ENCODE measurements at regions not wholly inside any gene's neighbourhood (a gene's known extent, or its start where the extent isn't known, plus 50 kb on each side); places are given as distances from the start of the nearest gene placed in this dataset.
"Not testable (repeated sequence)": the region's sequence is repeated elsewhere in the genome, so short reads cannot be mapped to it uniquely, and the experiment has no call there.

- no peak for DNase-seq (ENCODE audit: low read depth)
- no peaks in the 10 kb centered on the region; the same call in 1 of the 2 replicates for H3K27me3 ChIP-seq (ENCODE audit: control insufficient read depth, insufficient read depth, low read length)
- CTCF ChIA-PET = no interaction called here
- POLR2A ChIA-PET = no interaction called here
- no peak overlapping the region for H3K4me3 ChIP-seq (ENCODE audit: low read depth, low read length)
- no peak for TF ChIP-seq CTCF (IDR thresholded peaks at IDR 0.05; ENCODE audit: insufficient read depth, low read depth, low read length)
- no peaks in the 10 kb centered on the region for H3K36me3 ChIP-seq (ENCODE audit: control insufficient read depth, insufficient read depth, low read length)
These were observed 134.4 kb upstream of the PTBP2 start for GRCh38 chr1:96587222-96587621.

GRCh38 chr1:96588416-96588995 lies 133.1 kb upstream of the PTBP2 start:
- no peak overlapping the region for H3K4me3 ChIP-seq (ENCODE audit: low read depth, low read length)
- no peaks in the 10 kb centered on the region; the same call in 1 of the 2 replicates for H3K27me3 ChIP-seq (ENCODE audit: control insufficient read depth, insufficient read depth, low read length)
- ChIA-PET POLR2A (no interaction called here), CTCF (interaction anchor here (0.9 kb wide), 2 partner anchors 8 to 481 kb away, joined by 3 to 4 read pairs; no protein-coding TSS in a partner anchor)
- no peaks in the 10 kb centered on the region for H3K36me3 ChIP-seq (ENCODE audit: control insufficient read depth, insufficient read depth, low read length)
- no peak for TF ChIP-seq CTCF (IDR thresholded peaks at IDR 0.05; ENCODE audit: insufficient read depth, low read depth, low read length)
- no peak for DNase-seq (ENCODE audit: low read depth)

- H3K4me3 ChIP-seq (ENCODE audit: low read depth, low read length); POLR2A ChIA-PET; DNase-seq (ENCODE audit: low read depth); H3K36me3 ChIP-seq (ENCODE audit: control insufficient read depth, insufficient read depth, low read length); H3K27me3 ChIP-seq (ENCODE audit: control insufficient read depth, insufficient read depth, low read length): not testable (repeated sequence)
- CTCF ChIA-PET = interaction anchor here (0.6 to 1.7 kb wide), 4 partner anchors 12 to 105 kb away, joined by 3 to 8 read pairs (median 3); no protein-coding TSS in a partner anchor
These were observed 126.1 kb upstream of the PTBP2 start for GRCh38 chr1:96595530-96595929.

- ChIA-PET CTCF (interaction anchor here (0.6 to 1.7 kb wide), 6 partner anchors 8 to 105 kb away, joined by 3 to 8 read pairs (median 3); no protein-coding TSS in a partner anchor), POLR2A (no interaction called here)
- H3K27me3 ChIP-seq (ENCODE audit: control insufficient read depth, insufficient read depth, low read length) = no peaks in the 10 kb centered on the region
- H3K36me3 ChIP-seq (ENCODE audit: control insufficient read depth, insufficient read depth, low read length) = no peaks in the 10 kb centered on the region
- no peak for DNase-seq (ENCODE audit: low read depth)
- TF ChIP-seq CTCF (IDR thresholded peaks at IDR 0.05; ENCODE audit: insufficient read depth, low read depth, low read length) = peak; percentile 60
- H3K4me3 ChIP-seq (ENCODE audit: low read depth, low read length) = no peak overlapping the region
These were observed 125.2 kb upstream of the PTBP2 start for GRCh38 chr1:96596226-96596922.

- ChIA-PET CTCF (no interaction called here), POLR2A (no interaction called here)
- Histone ChIP-seq H3K4me3 (ENCODE audit: low read depth, low read length) (no peak overlapping the region), H3K27me3 (ENCODE audit: control insufficient read depth, insufficient read depth, low read length) (no peaks in the 10 kb centered on the region), H3K36me3 (ENCODE audit: control insufficient read depth, insufficient read depth, low read length) (no peaks in the 10 kb centered on the region)
- no peak for TF ChIP-seq CTCF (IDR thresholded peaks at IDR 0.05; ENCODE audit: insufficient read depth, low read depth, low read length)
- no peak for DNase-seq (ENCODE audit: low read depth)
These were observed 124.4 kb upstream of the PTBP2 start for GRCh38 chr1:96597218-96597617.

All from BJ (cell line).